GM21786 (cell line): ENCODE measurements at regions not wholly inside any gene's neighbourhood (a gene's known extent, or its start where the extent isn't known, plus 50 kb on each side); places are given as distances from the start of the nearest gene placed in this dataset.

Experiments used
- ATAC-seq: cut with Tn5 transposase; IDR thresholded peaks from one replicate; pipeline ENCODE4 v1.9.1; 2021; ENCODE audit not compliant: unreplicated experiment

DNA sequence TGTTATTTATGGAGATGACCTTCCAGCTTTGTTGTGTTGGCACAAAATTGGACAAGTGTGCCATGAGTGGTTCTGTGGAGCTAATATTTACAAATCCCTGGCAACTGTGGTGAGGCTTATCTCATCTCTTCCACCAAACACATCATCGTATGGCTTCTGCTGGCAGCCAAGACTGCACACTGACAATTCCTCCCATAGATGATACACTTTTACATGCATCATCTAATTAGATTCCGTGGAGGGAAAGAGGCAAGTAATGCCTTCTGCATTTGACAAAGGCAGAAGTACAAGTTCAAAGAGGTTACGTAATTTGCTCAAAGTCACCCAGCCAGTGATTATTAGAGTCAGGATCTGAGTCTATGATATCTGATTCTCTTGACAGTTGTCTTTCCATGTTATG is 62.7 kb upstream of the KIRREL3 start:
- no peak for ATAC-seq

DNA sequence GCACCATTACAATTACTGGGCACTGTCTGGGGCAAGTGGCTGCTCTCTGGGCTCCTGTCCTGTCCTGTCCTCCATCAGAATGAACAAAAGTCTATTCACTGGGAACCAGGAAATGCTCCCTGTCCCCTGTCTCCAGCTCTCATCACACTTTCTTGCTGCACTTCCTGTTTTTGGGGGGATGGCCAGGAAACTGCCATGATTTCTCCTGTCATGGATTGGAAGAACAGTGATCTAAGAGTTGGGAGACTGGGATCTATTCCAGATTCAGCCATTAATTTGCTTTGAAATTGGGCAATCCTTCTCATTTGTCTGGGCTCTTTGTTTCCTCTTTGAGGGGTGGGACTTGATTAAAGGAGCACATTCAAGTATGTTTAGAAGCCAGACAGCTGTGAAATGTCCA is 61.4 kb upstream of the KIRREL3 start:
- ATAC-seq = no peak

DNA sequence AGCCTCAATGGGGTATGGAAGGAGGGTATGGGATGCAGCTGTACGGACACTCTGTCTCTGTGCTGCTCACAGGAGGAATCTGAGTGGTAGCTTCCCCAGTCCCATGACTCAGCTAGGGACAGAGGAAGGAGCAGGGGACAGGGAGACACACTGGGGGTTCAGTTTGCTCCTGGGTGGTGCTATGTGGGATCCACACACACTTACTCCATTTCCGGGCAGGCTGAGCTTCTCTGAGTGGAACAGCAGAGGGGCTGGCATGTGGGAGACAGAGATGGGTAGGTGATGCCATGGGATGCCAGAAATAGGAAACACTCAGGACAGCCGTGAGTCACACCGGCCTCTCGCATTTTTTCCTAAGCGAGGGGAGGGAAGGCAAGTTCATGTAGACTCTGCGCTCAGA is 59.2 kb upstream of the KIRREL3 start:
- no peak for ATAC-seq

DNA sequence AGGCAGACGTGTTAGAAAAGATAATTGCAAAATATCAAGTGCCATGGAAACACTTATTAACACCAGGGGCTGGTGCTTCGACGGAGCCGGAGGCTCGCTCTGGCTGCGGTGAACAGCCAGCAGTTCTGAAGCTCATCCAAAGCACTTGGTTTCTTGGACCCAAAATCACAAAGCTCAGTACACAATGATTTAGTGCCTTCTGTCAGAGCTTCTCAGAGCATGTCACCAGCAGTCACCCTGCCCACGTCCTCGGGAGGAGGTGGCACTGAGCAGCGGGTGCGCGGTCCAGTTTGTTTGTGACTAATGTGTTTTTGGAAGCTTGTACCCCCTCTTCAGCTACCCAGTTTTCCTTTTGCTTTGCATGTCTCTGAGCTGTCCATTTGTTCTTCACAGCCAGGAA is 58.7 kb upstream of the KIRREL3 start:
- no peak for ATAC-seq

DNA sequence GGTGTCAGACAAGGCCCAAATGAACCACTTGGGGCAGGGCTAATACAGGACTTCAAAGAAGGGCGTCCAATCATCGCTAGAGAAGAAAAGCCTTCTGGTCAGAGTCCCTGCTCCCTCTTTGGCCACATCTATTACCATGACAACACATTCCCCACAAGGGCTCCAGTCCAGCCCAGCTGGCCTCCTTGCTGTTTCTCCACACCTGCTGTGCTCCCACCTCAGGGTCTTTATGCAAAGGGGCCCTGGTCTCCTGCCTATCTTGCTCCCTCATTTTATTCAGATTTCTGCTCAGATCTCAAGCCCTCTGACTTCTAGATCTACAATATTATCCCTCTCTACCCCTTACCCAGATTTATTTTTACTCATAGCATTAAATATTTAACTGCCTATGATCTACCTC is 58.0 kb upstream of the KIRREL3 start:
- ATAC-seq = no peak

DNA sequence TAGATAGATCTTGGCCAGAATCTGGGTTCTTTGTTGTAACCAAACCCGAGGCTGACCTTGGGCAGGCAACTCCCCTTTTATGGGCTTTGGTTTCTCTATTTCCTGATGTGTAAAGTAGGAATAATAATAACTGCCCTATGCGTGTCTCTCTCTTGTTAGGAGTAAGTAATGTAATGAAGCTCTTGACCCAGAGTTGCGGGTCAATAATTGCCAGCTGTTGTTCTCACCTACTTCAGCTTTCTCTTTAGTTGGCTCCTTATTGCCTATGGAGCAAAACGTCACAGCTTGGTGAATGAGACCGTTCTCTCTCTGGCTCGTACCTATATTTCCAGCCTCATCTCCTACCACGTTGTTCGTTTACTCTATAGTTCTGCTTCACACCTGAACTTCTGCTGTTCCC is 56.6 kb upstream of the KIRREL3 start:
- no peak for ATAC-seq

DNA sequence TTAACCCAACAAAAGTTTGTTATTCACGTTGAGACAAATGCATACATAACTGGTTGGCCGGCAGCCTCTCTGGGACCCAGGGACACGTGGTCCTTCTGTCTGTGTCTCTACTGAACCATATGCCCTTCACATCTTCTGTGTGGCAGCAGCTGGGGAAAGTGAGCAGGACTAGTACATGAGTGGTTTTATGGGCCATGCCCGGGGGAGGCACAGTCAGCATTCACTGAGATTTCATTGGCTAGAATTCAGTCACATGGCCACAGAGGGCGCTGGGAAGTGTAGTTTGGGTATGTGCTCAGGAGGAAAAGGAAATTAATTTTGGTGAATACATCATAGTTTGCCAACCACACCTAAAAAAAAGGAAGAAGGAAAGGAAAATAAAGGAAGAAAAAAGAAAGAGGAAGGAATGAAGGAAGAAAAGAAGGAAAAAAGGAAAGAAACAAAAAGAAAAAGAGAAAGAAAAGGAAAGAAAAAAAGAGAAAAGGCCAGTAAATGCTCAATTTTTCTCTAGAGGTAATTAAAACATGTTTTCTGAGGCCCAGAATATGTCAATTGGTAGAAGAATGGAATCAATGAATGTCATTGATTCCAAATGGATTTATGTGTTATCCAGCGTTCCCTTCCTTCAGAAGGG is 55.9 kb upstream of the KIRREL3 start:
- no peak for ATAC-seq

DNA sequence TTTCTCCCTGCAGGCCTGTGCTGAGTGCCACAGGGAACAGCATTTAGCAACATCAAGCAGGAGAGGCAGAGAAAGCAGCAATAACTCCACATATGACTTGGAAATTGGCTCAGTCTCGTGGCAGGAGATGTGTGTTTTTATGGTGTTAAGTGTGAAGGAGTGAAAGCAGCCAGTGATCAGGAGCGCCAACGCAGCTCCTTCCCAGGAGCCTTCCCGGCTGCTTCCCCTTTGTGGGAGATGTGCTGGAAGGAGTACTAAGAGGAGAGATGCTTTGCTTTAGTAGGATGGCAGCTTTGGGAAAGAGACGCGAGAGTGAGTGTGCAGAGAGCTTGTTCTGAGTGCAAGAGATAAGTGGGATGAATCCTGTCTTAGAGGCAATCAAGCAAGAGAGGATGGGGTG is 54.7 kb upstream of the KIRREL3 start:
- ATAC-seq = no peak

DNA sequence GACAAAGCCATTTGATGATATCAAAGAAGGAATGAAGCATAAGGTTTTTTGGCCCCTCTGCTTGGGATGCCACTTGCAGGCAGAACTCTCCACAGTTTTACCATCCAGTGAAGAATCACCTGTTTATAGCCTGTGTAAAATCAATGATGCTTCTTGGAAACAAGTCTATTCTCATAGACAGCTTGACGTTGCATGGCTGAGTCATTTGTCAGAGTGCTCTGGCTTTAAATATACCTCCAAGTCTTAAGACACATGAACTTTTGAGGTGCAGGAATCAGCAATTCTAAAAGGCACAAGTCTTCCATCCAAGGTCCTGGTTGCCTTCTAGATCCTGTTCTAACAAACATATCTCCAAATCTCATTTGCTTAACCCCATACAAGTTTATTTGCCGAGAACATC is 53.6 kb upstream of the KIRREL3 start:
- ATAC-seq = no peak

DNA sequence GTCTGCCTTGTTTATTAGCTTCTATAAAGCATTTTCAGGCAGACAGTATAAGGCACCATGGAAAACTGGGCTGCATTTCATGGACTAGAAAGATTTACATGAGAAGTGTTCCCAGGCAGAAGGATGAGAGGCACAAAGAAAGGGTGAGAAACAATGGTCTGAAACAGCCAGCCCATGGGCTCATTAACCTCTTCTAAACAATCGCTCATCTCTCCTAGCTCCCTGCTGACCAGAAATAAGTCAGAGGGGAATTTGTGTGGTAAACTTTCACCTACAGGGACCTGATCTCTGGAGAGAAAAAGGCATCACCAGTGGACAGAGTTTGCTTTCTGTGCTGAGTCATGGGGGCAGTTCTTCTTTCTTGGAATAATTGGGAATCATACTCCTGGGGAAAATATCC is 51.8 kb upstream of the KIRREL3 start:
- ATAC-seq = no peak
